HEK293T (cell line): ENCODE measurements at regions not wholly inside any gene's neighbourhood (a gene's known extent, or its start where the extent isn't known, plus 50 kb on each side); places are given as distances from the start of the nearest gene placed in this dataset.
"Not testable (repeated sequence)": the region's sequence is repeated elsewhere in the genome, so short reads cannot be mapped to it uniquely, and the experiment has no call there.

ENCODE experiments used
- ARNT ChIP-seq: fragments of 450-650 bp; IDR thresholded peaks from 2 replicates; pipeline ENCODE4 v1.6.1; 2017; ENCODE audit warnings: mild to moderate bottlenecking
- BHLHE40 ChIP-seq: fragments of 450-650 bp; IDR thresholded peaks from 2 replicates; pipeline ENCODE4 v1.6.1; 2016; ENCODE audit warnings: mild to moderate bottlenecking, moderate library complexity, borderline replicate concordance
- CTBP1 ChIP-seq: fragments of 450-650 bp; IDR thresholded peaks from 2 replicates; pipeline ENCODE4 v1.6.1; 2016; ENCODE audit warnings: borderline replicate concordance
- ELF4 ChIP-seq: fragments of 450-650 bp; IDR thresholded peaks from 2 replicates; pipeline ENCODE4 v1.6.1; 2017; ENCODE audit warnings: antibody characterized with exemption
- FOXA1 ChIP-seq: fragments of 450-650 bp; IDR thresholded peaks from 2 replicates; pipeline ENCODE4 v1.6.1; 2016; ENCODE audit warnings: mild to moderate bottlenecking
- FOXK2 ChIP-seq: fragments of 450-650 bp; IDR thresholded peaks from 2 replicates; pipeline ENCODE4 v1.6.1; 2016; ENCODE audit warnings: mild to moderate bottlenecking
- FOXM1 ChIP-seq: fragments of 450-650 bp; IDR thresholded peaks from 2 replicates; pipeline ENCODE4 v1.6.1; 2017; ENCODE audit warnings: mild to moderate bottlenecking, borderline replicate concordance
- HDGF ChIP-seq: fragments of 450-650 bp; IDR thresholded peaks from 2 replicates; pipeline ENCODE4 v1.6.1; 2017; ENCODE audit warnings: antibody characterized with exemption, borderline replicate concordance
- L3MBTL2 ChIP-seq: fragments of 450-650 bp; conservative IDR thresholded peaks from 2 replicates; pipeline ENCODE4 v1.6.1; 2016; ENCODE audit warnings: mild to moderate bottlenecking
- LEF1 ChIP-seq: fragments of 450-650 bp; IDR thresholded peaks from 2 replicates; pipeline ENCODE4 v1.6.1; 2017; ENCODE audit warnings: mild to moderate bottlenecking, borderline replicate concordance
- NFRKB ChIP-seq: fragments of 450-650 bp; IDR thresholded peaks from 2 replicates; pipeline ENCODE4 v1.6.1; 2016; ENCODE audit warnings: mild to moderate bottlenecking, moderate library complexity
- SP1 ChIP-seq: fragments of 450-650 bp; IDR thresholded peaks from 2 replicates; pipeline ENCODE4 v1.6.1; 2017
- SUZ12 ChIP-seq: fragments of 450-650 bp; IDR thresholded peaks from 2 replicates; pipeline ENCODE4 v1.6.1; 2016; ENCODE audit warnings: mild to moderate bottlenecking
- ZNF384 ChIP-seq: fragments of 450-650 bp; IDR thresholded peaks from 2 replicates; pipeline ENCODE4 v1.6.1; 2016

GRCh38 chr4:116536024-116536423, 549.4 kb downstream of the TRAM1L1 start:
- TF ChIP-seq ZNF384, FOXM1, LEF1, FOXK2, ELF4, NFRKB, SP1, BHLHE40, HDGF, SUZ12, ARNT, CTBP1, L3MBTL2, FOXA1: not testable (repeated sequence)
